GM21723 (cell line): ENCODE measurements at regions not wholly inside any gene's neighbourhood (a gene's known extent, or its start where the extent isn't known, plus 50 kb on each side); places are given as distances from the start of the nearest gene placed in this dataset.
A peak's percentile ranks its signal among the peaks of the same experiment; 100 is the strongest.

ENCODE experiments used
- ATAC-seq: cut with Tn5 transposase; IDR thresholded peaks from one replicate; pipeline ENCODE4 v1.9.1; 2021; ENCODE audit warnings: mild to moderate bottlenecking, moderate library complexity; ENCODE audit not compliant: unreplicated experiment

DNA sequence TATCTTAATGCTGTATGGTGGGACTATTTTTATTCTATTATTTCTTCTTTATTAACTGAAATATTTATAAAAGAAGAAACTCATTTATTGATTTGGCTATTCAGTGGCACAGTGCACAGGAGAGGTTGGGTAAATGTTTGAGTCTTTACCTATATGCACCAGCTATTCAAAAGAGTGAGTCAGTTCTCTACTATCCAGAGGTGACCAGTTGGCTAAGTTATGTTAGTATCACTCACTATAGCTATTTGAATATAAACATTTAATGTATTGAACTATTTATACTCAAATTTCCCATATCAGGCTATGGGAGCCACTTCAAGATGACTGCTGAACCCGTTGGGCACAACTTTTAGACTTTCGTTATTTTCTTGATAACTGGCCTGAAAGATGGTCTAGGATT, 106.1 kb upstream of the VEGFC start:
- ATAC-seq = no peak

DNA sequence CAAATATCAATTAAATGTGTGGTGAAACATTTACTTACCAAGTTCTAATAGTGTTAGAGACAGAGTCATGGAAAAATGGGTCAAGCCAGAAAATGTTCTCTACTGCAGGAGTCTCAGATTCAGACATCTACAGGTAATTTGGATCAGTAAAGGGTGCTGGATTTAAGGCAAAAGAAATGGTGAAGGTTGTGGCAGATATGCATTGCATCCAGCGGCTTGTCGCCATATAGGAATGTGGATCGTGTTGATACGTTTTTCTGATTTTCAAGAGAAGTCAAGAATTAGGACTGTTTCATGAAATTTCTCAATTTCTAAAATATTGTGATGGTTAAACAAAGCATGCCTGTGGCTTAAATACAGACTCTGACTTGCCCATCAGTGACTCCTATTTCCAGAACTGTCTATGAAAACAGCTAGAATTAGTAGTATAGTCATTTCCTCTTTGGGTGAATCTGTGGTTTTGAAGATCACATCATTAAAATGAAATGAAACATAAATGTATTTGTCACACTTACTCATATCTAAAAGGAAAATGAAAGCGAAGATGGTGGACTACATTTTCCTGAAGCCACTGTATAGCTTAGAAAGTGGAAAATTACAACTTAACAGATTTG, 110.1 kb upstream of the VEGFC start:
- peak; percentile 98 for ATAC-seq

DNA sequence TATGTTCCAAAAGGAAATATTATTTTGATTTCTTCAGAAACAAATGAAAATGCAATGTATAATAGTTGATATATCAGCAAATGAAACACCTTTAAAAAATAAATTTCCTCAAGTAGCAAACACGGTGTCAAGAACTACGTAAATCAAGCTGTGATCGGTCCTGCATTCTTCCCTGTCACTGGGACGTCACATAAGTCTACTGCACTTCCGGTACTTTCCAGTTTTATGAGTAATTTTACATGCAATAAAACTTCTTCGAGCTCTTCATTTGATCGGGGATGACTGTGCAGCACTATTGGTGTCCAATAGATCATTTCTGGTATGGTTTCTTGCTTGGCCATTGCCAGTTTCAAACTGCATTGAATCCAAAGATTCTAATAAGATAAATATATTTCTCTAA, 114.0 kb upstream of the VEGFC start:
- no peak for ATAC-seq

DNA sequence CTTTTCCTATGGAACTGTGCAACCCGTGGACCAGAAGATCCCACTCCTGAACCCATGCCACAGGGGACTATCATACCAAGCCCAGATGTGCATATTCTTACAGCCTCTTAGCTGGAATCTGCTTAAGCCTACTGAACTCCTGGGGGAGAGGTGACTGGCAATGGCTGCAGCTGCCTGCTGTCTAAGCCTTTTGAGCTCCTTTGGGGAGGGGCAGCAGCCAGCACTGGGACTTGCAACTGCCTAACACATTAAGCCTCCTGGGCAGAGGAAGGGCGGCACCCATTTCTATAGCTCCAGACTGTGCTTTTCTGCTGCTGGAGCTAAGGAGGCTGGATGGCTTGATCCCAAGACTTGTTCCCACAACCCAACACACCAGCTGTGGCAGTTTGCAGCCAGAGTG, 117.9 kb upstream of the VEGFC start:
- no peak for ATAC-seq

DNA sequence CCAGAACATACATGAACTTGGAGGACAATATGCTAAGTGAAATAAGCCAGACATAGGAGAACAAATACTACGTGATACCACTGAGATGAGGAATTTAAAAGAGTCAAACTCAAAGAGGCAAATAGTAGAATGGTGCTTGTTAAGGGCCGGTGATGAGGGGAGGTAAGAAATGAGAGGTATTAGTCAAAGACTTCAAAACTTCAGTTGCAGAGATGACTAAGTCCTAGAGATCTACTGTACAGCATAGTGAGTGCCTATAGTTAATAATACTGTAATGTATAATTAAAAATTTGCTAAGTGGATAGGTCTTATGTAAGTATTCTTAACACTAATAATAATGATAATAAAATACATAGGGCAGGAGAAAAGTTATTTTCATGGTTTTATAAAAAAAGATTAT, 126.9 kb upstream of the VEGFC start:
- ATAC-seq = no peak

DNA sequence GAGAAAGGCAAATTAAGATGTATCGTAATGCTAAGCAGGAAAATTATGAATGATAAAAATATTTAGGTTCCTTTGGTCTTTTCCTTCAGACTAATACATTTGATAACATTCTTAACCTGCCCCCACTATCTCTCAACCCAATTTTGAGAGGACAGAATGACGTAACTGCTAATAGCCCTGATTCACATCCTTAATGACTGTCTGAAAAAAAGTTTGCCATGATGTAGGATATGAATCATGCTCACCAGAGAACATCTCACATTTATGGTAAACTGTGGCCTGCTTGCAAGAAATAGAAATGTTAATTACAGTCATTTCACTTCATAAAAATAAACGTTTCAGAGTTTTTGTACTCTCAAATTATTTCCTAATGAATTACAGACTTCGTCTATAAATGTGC, 128.0 kb upstream of the VEGFC start:
- ATAC-seq = no peak

DNA sequence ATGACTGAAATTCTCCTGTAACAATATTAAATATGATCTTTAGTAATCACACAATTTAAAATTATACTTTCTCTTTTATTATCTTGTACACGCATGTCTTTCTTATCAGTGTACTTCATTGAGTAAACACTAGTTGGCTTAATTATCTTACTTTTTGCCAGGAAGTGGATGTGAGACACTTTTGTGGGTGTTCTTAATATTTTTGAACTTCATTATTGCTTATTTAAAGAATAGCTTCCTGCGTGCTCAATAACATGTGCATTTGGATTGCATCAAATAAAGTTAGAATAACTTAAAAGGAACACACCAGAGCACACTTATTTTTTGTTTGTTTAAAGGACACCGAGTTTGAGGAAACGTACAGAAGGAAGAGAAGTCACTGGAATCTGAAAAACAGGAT, 128.5 kb upstream of the VEGFC start:
- no peak for ATAC-seq

DNA sequence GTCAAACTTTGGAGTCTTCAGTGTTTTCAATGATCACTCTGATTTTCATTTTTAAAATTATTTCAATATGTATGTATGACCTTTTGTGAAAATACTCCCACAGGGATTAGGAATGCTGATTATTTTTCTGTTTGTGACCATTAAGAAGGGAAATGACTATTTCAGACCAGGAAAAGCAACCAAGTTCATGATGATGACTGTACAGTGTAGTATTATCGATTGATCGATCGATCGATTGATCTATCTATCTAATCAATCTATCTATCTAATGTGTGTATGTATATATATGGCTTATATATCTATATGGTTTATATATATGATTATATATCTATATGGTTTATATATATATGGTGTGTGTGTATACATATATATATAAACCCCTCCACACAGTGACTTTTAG, 131.5 kb upstream of the VEGFC start:
- no peak for ATAC-seq

DNA sequence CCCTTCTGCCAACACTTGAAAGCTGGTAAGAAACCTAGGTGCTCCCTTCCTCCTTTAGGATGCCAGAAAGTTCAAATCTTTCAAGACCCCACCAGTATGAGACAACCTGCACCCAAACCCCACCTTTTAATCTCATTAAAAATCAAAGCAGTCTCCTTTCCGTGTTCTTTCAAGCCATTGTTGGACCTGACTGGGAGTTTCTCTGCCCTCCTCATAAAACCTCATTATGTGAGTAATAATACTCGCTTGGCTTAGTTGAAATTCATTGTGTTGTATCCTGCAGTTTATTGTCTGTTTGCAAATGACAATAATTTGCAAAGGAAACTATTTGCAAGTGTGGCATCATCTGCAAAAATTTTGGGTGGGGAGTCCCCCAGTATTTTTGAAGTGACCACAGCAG, 133.2 kb upstream of the VEGFC start:
- ATAC-seq = no peak

DNA sequence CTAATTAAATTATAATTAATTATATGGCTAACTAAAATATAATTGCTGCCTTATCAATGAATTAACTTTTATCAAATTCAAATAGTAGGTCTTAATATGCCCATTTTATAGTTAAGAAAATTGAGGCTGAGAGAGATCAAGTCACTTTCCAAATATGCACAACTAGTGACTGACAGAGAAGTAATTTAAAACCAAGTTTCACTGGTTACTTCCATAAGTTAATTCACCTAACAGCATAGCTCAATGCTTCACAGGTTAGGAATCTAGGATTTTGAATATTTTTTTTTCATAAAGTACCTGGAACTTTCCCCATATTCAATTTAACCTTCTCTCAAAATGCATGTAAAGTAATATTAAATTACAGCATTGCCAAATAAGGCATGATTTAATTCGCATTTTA, 134.4 kb upstream of the VEGFC start:
- ATAC-seq = no peak

DNA sequence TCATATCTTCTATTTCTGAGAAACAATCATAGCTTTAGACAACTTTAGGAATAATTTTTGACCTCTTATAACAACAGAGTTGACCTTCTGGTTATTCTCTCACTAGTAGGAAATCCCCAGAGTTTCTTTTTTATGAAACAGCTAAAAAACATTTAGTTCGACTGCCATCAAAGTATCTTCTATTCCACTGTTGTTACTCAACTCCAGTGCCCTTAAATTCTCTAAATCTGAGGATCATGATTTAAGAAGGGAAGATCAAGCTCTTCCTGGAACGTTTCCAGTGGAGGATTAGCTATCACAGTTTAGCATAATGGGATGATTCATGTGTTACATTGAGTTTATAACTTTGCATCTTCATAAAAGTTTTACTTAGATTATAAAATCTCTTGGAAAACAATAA, 134.9 kb upstream of the VEGFC start:
- ATAC-seq = no peak

DNA sequence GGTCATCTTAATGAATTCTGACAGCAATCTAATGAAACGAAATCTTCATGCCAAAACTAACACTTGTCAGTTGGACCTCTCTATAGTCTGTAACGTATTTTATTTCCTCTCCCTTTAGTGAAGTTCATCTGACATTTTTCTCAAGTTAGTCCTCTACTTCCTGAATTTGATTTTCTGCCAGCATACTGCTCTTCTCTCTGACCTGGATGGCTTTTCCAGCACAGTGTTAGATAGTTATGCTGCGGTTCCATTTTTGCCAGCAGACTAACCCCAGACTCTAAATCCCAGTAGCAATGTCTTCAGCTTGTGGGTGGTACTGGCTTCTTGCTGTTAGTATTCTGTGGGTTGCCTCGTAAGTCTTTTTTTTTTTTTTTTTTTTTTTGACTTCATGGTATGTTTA, 146.7 kb upstream of the VEGFC start:
- ATAC-seq = no peak

DNA sequence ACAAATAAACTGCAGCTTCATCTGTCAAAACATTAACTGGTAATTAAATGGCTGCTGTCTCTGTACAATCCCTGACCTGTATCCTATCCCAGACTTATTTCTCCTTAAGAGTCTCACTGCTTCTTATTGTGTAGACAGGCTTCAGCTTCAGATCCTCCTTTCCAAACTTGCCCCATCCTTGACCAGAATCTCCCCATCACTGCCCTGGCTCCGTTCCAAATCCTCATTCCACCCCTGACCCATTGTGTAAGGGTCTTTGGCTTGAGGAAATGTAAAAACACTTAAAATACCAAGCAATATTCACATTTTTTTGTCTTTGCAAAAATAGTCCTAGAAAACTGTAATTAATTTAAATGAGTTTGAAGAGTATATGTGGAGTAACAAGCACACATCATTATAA, 152.6 kb upstream of the VEGFC start:
- ATAC-seq = no peak

DNA sequence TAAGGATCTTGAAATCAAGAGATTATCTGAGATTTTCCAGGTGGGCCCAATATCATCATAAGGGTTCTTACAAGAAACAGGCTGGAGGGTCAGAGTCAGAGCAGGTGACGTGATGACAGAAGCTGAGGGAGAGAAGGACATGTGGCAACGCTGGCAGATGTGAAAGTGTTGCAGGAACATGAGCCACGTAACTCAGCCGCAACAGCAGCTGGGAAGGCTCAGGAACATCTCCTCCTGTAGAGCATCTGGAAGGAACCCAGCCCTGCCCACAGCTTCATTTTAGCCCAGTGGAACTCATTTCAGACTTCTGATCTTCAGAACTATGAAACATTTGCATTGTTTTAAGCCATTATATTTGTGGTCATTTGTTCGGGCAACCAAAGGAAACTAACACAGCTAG, 156.3 kb upstream of the VEGFC start:
- no peak for ATAC-seq

DNA sequence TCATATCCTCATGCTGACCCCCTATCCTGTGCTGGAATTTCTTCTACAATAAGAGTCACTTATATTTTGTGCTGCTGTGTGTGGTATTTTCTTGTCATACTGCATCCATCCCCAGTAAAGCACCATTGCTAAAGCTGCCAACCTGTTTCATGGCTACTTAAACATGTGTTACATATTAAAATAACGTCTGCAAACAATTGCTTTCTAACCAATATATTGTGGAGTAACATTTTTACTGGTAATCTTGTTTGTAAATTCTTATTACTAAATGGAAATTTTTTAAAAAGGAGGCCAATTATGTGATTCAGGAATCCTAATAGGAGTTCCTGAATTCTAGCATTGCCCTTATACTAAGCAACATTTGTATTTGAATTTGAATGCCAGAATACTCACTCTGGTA, 160.3 kb upstream of the VEGFC start:
- ATAC-seq = no peak

DNA sequence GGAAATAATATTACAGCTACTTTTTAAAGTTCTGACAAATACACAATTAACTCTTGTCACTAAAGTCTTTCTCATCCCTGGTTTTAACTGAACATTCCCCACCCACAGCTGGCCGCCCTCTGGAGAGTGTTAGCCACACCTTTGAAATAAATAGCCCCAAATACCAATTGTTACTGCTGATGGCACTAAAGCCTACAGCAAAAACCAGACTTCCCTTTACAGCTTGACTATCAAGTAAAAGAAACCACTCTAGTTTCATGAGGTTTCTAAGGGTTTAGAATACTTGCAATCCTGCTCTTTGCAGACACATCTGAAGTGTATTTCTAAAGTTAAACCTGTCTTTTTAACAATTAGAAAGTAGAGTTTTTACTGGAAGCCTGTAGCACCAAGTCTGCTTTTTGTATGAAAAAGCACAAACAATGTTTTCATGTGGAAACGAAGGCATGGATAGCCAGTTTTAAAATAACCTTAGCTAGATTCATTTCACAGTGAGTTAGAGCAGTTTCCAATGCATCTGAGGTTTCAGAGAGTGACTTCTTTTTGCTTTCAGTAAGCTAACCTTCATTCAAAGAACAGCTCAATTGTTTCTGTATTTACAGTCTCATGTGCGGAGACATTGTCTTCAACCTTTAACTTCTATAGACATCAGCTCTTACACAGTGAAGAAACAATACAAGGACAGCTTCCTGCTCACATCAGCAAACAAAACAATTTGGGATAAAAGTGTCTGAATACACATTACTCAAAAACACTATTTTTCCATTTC, 164.8 kb upstream of the VEGFC start:
- no peak for ATAC-seq

DNA sequence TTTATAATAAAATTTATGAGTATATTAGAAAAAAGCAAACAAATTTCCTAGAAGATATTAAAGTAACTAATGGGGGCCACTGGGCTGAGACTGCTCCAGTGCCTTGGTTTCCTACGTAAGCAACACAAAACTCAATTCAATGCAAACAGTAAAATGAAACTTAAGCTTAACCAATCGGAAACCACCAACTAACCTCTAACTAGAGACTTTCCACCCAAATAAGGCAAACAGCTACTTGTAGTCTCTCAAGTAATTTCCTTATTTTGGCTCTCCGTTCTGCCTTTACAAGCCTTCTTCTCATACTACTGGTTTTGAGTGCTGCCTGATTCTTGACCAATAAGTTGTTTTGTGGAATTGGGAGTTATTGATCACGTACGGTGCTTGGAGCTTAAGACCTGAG, 167.3 kb upstream of the VEGFC start:
- no peak for ATAC-seq

DNA sequence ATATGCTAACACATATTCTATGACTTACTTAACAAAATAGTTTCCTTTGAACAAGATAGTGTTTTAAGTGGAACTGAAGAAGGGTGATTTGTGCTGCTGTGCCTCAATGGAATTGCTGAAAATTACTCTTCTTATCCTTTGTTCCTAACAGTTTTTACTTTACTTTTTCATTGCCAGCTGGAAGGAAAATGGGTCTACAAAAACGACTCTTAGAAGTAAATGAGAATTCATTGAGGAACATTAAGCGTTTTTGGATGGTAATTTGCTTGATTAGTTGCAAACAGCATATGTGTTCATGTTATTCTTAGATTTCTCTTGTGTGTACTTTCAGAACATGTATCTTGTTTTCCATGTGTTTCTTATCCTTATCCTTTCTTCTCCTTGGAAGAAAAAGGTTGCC, 170.4 kb upstream of the VEGFC start:
- no peak for ATAC-seq

DNA sequence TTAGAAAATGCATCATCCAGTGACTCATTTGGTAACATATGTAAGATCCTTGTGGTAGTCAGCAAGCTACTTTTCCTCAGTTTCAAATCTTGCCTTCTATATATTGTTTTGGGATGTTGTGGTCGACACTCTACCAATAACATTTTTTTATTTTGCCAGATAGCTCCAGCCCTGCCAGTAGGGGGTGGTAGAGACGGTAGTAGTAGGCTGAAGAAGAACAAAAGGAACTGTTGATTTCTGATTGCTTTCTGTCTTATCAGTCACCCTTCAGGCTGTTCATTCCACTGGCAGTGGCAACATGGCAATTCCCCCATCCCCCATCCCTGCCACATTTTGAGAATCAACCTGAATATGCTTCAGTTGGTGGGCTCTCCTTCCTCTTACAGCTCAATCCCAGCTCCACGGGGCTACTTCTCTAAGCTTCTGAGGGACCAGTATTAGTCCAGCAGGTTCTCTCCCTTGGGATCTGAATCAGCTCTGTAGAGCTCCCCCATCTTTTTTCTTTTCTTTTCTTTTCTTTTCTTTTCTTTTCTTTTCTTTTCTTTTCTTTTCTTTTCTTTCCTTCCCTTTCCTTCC, 171.5 kb upstream of the VEGFC start:
- no peak for ATAC-seq

DNA sequence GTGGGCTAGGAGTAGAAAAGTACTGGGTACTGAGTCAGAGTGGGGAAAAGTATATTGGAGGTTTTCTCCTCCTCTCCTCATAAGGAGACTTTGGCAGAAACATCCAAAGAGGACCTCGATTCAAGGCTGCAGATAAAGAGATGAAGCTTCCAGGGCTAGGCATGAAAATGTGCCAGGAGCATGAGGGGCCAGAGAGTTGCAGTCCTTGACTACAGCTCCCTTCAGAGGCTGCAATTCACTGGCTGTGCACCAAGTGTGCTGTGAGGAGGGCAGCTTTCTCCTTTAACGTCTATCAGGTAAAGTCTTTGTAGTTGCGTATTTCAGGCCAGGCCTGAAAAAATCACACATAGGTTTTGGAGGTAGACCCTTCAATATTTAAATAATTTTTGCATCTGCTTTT, 174.9 kb upstream of the VEGFC start:
- no peak for ATAC-seq

DNA sequence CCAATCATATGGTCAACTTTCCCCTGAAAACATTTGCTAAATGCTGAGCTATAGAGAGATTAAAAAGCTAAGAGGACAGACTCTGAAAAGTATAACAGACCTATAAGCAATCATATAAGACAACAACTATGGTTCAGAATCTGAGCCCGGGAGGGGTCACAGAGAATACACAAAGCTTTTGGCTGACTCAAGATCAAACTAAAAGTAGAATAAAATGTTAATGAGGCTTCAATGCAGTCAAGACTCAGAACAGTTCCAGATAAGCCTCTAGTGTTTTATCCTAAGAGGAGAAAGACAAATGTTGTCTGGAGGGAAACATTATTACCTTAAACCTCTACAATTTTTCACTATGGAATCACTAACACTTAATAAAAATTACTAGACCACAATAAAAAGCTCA, 175.4 kb upstream of the VEGFC start:
- ATAC-seq = no peak

DNA sequence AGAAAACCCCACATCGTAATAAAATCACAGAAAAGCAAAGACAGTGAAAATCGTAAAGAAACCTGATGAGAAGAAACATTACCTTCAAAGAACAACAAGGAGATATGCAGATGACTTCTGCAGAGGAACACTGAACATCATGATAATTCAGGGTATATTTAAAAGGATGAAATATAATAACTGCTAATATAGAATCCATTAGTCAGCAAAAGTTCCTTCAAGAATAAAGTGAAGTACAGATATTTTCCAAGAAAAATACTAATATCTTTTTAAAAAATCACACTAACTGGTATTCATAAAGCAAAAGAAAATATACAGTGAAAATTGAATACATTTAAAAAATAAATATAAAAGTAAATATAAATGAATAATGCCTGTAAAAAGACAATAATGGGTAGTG, 176.3 kb upstream of the VEGFC start:
- ATAC-seq = no peak

DNA sequence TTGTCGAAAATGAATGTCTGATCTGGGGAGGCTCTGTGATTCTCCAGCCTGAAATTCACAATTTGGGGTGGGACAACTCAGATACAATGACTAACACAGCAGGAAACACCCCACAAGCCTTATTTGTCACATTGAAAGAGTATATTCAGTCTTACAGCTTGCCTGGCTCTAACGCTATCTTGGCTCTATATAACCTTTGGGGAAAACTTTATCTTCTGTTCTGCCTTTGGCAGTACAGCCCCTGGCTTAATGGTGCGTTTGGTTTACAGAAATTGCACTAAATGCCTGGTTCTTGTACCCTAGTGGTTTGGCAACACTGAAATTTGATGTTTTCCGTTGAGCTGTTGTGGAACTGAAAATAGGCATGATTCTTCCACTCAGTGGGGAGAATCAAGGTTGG, 178.1 kb upstream of the VEGFC start:
- no peak for ATAC-seq
